NCI-H748 (cell line): ENCODE measurements at regions not wholly inside any gene's neighbourhood (a gene's known extent, or its start where the extent isn't known, plus 50 kb on each side); places are given as distances from the start of the nearest gene placed in this dataset.
"Not testable (repeated sequence)": the region's sequence is repeated elsewhere in the genome, so short reads cannot be mapped to it uniquely, and the experiment has no call there.

Experiments
- DNase-seq: peaks from one replicate; lab custom pipeline; 2025; ENCODE audit not compliant: unreplicated experiment; lab: John Stamatoyannopoulos, UW

GRCh38 chr17:53635444-53635843, 187.3 kb upstream of the KIF2B start:
- no peak for DNase-seq

GRCh38 chr17:53633856-53634255, 188.9 kb upstream of the KIF2B start:
- no peak for DNase-seq

GRCh38 chr17:53631486-53631885, 191.2 kb upstream of the KIF2B start:
- no peak for DNase-seq

GRCh38 chr17:53630638-53631037, 192.1 kb upstream of the KIF2B start:
- no peak for DNase-seq

GRCh38 chr17:53630115-53630514, 192.6 kb upstream of the KIF2B start:
- DNase-seq = no peak

- no peak for DNase-seq
Observed at GRCh38 chr17:53629188-53629587, 193.5 kb upstream of the KIF2B start.

GRCh38 chr17:53628011-53628410, 194.7 kb upstream of the KIF2B start:
- DNase-seq = no peak

- DNase-seq = no peak
Observed at GRCh38 chr17:53627511-53627910, 195.2 kb upstream of the KIF2B start.

GRCh38 chr17:53626286-53626685, 196.4 kb upstream of the KIF2B start:
- no peak for DNase-seq

- no peak for DNase-seq
Observed at GRCh38 chr17:53619025-53619424, 203.7 kb upstream of the KIF2B start.

- DNase-seq = not testable (repeated sequence)
Observed at GRCh38 chr17:53608208-53608607, 214.5 kb upstream of the KIF2B start.

- DNase-seq = no peak
Observed at GRCh38 chr17:53607475-53607874, 215.3 kb upstream of the KIF2B start.

- no peak for DNase-seq
Observed at GRCh38 chr17:53588317-53588716, 234.4 kb upstream of the KIF2B start.

GRCh38 chr17:53574038-53574437, 248.7 kb upstream of the KIF2B start:
- DNase-seq = no peak

- DNase-seq = no peak
Observed at GRCh38 chr17:53571342-53571741, 251.4 kb upstream of the KIF2B start.

GRCh38 chr17:53570731-53571130, 252.0 kb upstream of the KIF2B start:
- no peak for DNase-seq

GRCh38 chr17:53560953-53561352, 261.8 kb upstream of the KIF2B start:
- no peak for DNase-seq

- DNase-seq = no peak
Observed at GRCh38 chr17:53548252-53548651, 274.5 kb upstream of the KIF2B start.

- no peak for DNase-seq
Observed at GRCh38 chr17:53543472-53543871, 279.3 kb upstream of the KIF2B start.

- DNase-seq = no peak
Observed at GRCh38 chr17:53538129-53538617, 284.6 kb upstream of the KIF2B start.

- DNase-seq = no peak
Observed at GRCh38 chr17:53527473-53527872, 295.3 kb upstream of the KIF2B start.

GRCh38 chr17:53525590-53525989, 297.1 kb upstream of the KIF2B start:
- no peak for DNase-seq

GRCh38 chr17:53516636-53517035, 306.1 kb upstream of the KIF2B start:
- DNase-seq = no peak

- DNase-seq = no peak
Observed at GRCh38 chr17:53499277-53499676, 323.4 kb upstream of the KIF2B start.
